AG04450 (cell line): ENCODE measurements at regions not wholly inside any gene's neighbourhood (a gene's known extent, or its start where the extent isn't known, plus 50 kb on each side); places are given as distances from the start of the nearest gene placed in this dataset.
A peak's percentile ranks its signal among the peaks of the same experiment; 100 is the strongest.

Experiments used
- CTCF ChIA-PET: fragments of 300-600, 350-600 bp; formaldehyde crosslinking; extraction: SDS; loops from one replicate; lab custom pipeline; 2022; ENCODE audit warnings: antibody characterized with exemption, inconsistent platforms; lab: Charles Lee
- POLR2A ChIA-PET: fragments of 350-600 bp; formaldehyde crosslinking; extraction: SDS; loops from one replicate; lab custom pipeline; 2021; ENCODE audit warnings: antibody characterized with exemption, inconsistent platforms; lab: Yijun Ruan, JAX
- DNase-seq: peaks from one replicate; pipeline ENCODE4 v3.0.0-alpha.2; 2011; ENCODE audit warnings: low read depth, low spot score
- H3K27ac ChIP-seq: one replicate; pipeline ENCODE4 v1.5.1; 2012; ENCODE audit warnings: low read depth, low read length, control low read depth
- H3K27me3 ChIP-seq: one replicate; pipeline ENCODE4 v1.6.0; 2012; ENCODE audit warnings: low read length; ENCODE audit not compliant: control insufficient read depth, insufficient read depth
- H3K4me3 ChIP-seq: 2 replicates; pipeline ENCODE4 v1.5.1; 2011; ENCODE audit warnings: mild to moderate bottlenecking, low read depth, low read length, control low read depth
- H3K9me3 ChIP-seq: 2 replicates; pipeline ENCODE4 v1.5.1; 2012; ENCODE audit warnings: low read length; ENCODE audit not compliant: control insufficient read depth, insufficient read depth
- CTCF ChIP-seq: IDR thresholded peaks from 2 replicates; pipeline ENCODE4 v1.5.1; 2011; ENCODE audit warnings: low read depth, low read length, control low read depth, inconsistent platforms

GRCh38 chr2:238728330-238729260 lies 119.3 kb upstream of the TWIST2 start:
- Histone ChIP-seq H3K27me3 (no peaks in the 10 kb centered on the region), H3K9me3 (peaks cover 3% of the 10 kb centered on the region; the same call in 1 of the 2 replicates), H3K4me3 (no peak overlapping the region), H3K27ac (peak overlapping the region; percentile 92)
- no peak for TF ChIP-seq CTCF
- DNase-seq = peak; percentile 69
- ChIA-PET CTCF (interaction anchor here (1.3 to 3.1 kb wide), 4 partner anchors 8 to 243 kb away, joined by 3 to 15 read pairs (median 4); no protein-coding TSS in a partner anchor), POLR2A (no interaction called here)

- CTCF ChIA-PET = interaction anchor here (2.1 to 3.1 kb wide), 2 partner anchors 9 to 56 kb away, joined by 5 to 15 read pairs; no protein-coding TSS in a partner anchor
- peaks cover 3% of the 10 kb centered on the region; the same call in 1 of the 2 replicates for H3K9me3 ChIP-seq
- DNase-seq = no peak
- H3K4me3 ChIP-seq = no peak overlapping the region
- POLR2A ChIA-PET = no interaction called here
- peak overlapping the region; percentile 92 for H3K27ac ChIP-seq
- no peaks in the 10 kb centered on the region for H3K27me3 ChIP-seq
- TF ChIP-seq CTCF = no peak
Measured at GRCh38 chr2:238729261-238729935, 118.5 kb upstream of the TWIST2 start.

- Histone ChIP-seq H3K9me3 (peaks cover 3% of the 10 kb centered on the region; the same call in 1 of the 2 replicates), H3K4me3 (no peak overlapping the region), H3K27ac (no peak overlapping the region), H3K27me3 (no peaks in the 10 kb centered on the region)
- ChIA-PET CTCF (interaction anchor here (1.1 to 3.1 kb wide), 3 partner anchors 10 to 359 kb away, joined by 3 to 15 read pairs (median 5); no protein-coding TSS in a partner anchor), POLR2A (no interaction called here)
- TF ChIP-seq CTCF = no peak
- DNase-seq = no peak
Measured at GRCh38 chr2:238730001-238730669, 117.8 kb upstream of the TWIST2 start.

GRCh38 chr2:238730881-238731280 lies 117.0 kb upstream of the TWIST2 start:
- Histone ChIP-seq H3K27me3 (no peaks in the 10 kb centered on the region), H3K27ac (no peak overlapping the region), H3K9me3 (peaks cover 2% of the 10 kb centered on the region; the same call in 1 of the 2 replicates), H3K4me3 (no peak overlapping the region)
- ChIA-PET CTCF (interaction anchor here (1.1 kb wide), 1 partner anchor 360 kb away, joined by 3 read pairs; no protein-coding TSS in a partner anchor), POLR2A (no interaction called here)
- DNase-seq = no peak
- TF ChIP-seq CTCF = no peak
